NB4 (cell line): ENCODE measurements at regions not wholly inside any gene's neighbourhood (a gene's known extent, or its start where the extent isn't known, plus 50 kb on each side); places are given as distances from the start of the nearest gene placed in this dataset.

Experiments
- MYC ChIP-seq: IDR thresholded peaks from 2 replicates; pipeline ENCODE4 v1.6.1; 2011; ENCODE audit warnings: low read depth, low read length
- POLR2A ChIP-seq: IDR thresholded peaks from 2 replicates; pipeline ENCODE4 v1.6.1; 2011; ENCODE audit warnings: mild to moderate bottlenecking; ENCODE audit not compliant: insufficient read length; ENCODE audit errors: extremely low read depth
- TF ChIP-seq, protein P1 (sequence below): IDR thresholded peaks from one replicate; pipeline ENCODE4 v1.5.1; 2012; ENCODE audit warnings: low read depth, low read length
- TF ChIP-seq, protein P2 (sequence below): IDR thresholded peaks from 2 replicates; pipeline ENCODE4 v1.6.1; 2011; ENCODE audit warnings: low read depth, low read length

DNA sequence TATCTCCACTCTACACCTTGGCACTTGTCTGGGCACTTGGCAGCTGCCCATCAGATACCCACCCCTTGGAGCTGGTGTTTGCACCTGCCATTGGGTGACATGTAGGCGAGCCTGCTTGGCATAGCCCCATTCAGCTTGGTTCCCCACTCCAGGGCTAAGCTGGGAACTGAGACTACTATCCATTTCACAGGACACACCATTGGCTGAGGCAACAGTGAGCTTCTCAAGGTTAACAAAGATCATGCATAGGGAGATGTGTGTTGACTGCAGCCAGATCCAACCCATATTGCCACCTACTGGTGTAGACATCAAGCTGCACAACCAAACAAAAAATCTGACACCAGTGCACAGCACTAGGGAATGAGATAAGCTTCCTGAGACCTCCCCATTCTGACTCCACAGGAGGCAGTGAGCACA is 1389.8 kb upstream of the TMEFF2 start:
- TF ChIP-seq, protein P1, sequence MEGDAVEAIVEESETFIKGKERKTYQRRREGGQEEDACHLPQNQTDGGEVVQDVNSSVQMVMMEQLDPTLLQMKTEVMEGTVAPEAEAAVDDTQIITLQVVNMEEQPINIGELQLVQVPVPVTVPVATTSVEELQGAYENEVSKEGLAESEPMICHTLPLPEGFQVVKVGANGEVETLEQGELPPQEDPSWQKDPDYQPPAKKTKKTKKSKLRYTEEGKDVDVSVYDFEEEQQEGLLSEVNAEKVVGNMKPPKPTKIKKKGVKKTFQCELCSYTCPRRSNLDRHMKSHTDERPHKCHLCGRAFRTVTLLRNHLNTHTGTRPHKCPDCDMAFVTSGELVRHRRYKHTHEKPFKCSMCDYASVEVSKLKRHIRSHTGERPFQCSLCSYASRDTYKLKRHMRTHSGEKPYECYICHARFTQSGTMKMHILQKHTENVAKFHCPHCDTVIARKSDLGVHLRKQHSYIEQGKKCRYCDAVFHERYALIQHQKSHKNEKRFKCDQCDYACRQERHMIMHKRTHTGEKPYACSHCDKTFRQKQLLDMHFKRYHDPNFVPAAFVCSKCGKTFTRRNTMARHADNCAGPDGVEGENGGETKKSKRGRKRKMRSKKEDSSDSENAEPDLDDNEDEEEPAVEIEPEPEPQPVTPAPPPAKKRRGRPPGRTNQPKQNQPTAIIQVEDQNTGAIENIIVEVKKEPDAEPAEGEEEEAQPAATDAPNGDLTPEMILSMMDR, result peak; percentile 57
- TF ChIP-seq POLR2A (no peak), MYC (no peak)
- TF ChIP-seq, protein P2, sequence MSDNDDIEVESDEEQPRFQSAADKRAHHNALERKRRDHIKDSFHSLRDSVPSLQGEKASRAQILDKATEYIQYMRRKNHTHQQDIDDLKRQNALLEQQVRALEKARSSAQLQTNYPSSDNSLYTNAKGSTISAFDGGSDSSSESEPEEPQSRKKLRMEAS, result no peak
